HG02852 (cell line): ENCODE measurements at regions not wholly inside any gene's neighbourhood (a gene's known extent, or its start where the extent isn't known, plus 50 kb on each side); places are given as distances from the start of the nearest gene placed in this dataset.

Experiments used
- ATAC-seq: cut with Tn5 transposase; IDR thresholded peaks from one replicate; pipeline ENCODE4 v1.9.1; 2021; ENCODE audit warnings: mild to moderate bottlenecking, moderate library complexity; ENCODE audit not compliant: unreplicated experiment

DNA sequence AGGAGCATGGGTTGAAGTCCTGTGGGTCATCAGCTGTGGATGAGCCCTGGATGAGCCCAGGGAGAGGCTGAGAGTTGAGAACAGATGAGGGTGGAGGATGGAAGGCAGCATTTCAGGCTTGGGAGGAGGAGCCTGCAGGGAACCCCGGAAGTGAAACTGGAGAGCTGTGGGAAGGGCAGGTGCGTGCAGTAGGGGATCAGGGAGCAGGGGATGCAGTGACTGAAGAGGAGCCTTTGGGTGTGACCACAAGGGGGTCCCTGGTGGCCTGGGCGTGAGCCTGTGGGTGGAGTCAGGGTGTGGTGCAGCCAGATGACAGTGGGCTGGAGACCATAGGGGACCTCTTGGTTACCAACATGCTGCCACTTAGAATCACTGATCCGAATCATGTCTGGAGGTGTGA is 115.5 kb downstream of the PAPOLA start:
- no peak for ATAC-seq

- no peak for ATAC-seq
Measured at GRCh38 chr14:96622926-96623325, 120.7 kb downstream of the PAPOLA start.

DNA sequence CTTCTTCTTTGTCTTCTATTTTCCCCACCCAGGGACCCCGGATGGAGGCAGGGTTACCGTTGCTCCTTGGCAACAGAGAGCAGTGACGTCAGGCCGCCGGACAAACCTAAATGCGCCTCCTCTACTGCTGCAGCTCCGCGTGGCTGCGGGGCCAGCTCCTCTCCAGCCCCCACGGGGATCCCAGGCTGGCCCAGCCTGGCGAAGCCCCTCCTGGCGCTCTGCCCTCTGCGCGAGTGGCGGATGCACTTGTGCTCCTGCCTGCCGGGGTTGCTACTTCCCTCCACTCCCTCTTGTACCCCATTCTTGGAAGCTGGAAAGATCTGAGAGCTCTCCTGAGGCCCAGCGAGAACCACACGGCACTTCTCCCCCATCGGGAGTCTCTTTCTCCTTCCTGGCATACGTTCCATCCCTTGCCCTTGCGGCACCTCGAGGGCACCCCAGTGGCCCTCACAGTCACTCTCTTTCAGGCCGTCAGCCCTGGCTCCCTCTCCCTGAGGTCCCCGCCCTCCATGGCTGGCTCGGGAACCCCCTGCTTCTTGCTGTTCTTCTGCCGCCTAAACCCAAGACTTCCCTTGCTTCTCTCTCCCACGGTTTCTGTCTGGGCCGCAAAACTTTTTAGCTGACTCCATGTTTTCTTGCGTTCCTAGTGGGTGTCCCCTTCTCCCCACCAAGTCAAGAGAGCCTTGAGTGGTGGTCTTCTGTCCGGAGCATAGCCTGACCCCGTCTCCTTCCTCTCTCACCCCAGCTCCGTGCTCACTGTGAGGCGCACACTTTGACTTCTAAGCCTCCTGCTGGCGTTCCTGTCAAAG is 121.7 kb downstream of the PAPOLA start:
- no peak for ATAC-seq

GRCh38 chr14:96624661-96625425 is 122.7 kb downstream of the PAPOLA start:
- no peak for ATAC-seq

GRCh38 chr14:96625426-96625985 is 123.3 kb downstream of the PAPOLA start:
- ATAC-seq = no peak

- no peak for ATAC-seq
Measured at GRCh38 chr14:96626121-96626768, 124.1 kb downstream of the PAPOLA start.

DNA sequence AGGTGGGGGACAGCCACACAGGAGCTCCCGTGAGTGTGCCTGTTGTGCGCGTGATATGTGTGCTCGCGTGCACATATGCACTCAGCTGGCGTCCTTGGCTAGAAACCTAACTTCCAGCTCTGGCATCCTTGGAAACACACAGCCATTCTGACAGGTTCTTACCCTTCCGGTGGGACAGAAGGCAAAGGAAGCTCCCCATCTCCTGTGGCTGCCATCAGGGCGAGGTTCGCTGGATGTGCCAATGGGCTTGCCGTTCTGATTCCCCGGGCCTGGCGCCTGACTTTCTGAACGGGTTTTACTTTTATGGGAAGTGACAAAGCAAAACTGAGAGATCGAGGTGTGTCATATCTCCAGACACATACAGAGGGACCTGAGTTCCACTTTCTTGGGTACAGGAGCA is 124.7 kb downstream of the PAPOLA start:
- no peak for ATAC-seq

GRCh38 chr14:96627386-96627785 is 125.2 kb downstream of the PAPOLA start:
- no peak for ATAC-seq

DNA sequence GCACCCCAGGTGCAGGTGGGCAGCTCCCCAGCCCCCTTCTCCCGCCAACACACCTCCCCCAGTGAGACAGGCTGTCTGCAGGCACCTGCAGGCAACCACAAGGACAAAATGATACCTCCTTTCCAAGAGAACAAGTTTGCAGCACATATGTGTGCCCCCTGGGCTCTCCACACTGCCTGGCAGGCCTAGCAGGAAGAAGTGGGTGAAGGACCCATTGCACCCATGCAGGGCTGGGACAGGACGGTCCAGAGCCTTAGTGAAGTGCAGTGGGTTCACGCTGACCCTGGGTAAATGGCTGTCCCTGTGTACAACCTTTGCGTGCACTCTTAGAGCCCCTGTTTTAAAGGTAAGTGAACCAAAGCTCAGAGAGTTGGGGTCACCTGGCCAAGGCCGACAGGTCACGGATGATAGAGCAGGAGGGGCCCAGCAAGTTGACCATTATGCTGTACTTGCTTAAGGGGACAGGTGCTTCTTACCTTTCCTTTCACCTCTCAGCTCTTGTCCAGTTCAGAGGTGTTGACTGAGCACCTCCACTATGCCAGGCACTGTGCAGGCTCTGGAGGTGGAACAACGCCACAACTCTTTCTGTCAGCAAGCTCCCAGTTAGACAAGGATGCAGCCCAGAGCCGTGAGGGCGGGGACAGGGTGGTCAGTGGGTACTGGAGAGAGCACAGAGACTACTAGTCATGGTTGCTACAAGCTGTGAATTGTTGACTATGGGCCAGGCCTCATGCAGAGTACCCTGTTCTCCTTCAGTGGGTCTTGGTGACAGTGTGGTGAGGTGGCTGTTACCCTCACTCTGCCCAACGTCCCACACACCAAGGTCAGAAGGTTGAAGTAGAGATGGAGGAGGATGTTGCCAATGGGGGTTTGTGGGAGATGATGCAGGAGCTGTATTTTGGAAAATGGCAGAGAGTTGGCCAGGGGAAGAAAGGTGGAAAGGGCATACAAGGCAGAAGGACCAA is 125.9 kb downstream of the PAPOLA start:
- ATAC-seq = no peak

DNA sequence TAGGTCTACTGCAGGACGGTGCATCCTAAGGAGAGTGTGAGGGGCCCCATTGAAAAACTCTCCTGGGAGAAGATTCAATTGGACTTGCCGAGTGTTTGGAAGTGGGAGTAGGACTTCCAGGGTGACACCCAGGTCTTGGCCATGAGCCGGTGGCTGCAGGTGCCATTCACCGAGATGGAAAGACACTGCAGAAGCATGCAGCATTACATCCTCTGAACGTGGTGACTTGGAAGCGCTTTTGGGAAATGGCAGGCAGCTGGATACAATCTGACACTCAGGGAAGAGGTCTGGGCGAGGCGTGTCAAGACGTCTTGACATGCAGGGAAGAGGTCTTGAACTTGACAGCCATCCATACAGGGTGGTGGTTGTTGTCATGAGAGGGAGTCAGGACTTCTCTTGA is 126.9 kb downstream of the PAPOLA start:
- no peak for ATAC-seq

DNA sequence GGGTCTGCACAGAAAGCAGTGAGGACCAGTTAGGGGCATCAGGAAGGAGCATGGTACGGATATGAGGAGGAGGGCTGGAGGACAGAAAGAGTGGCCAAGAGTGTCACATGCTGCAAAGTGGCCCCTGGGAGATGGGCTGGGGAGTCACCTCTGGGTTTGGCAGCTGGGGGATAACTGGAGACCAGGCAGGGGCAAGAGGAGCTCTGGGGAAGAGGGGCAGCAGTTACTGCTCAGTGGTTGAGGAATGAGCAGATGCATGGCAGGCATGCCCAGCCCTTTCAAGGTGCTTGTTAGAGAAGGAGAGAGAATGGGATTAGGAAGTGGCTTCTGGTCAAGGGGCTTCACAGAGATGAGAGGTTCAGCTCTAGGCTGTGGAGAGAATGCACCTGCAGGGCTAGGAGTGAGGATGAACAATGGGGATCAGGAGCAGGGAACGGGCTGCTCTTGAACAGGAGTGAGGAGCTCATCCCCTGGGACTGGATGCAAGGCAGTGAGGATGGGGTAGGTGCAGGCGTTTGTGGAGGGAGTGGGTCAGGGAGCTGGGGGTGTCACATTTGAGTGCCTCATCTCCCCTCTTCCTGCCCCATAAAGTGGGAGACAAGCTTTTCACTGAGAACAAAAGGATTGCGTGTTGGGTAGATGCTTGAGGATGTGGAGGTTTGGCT is 127.5 kb downstream of the PAPOLA start:
- no peak for ATAC-seq

- ATAC-seq = no peak
Measured at GRCh38 chr14:96630281-96630680, 128.1 kb downstream of the PAPOLA start.

DNA sequence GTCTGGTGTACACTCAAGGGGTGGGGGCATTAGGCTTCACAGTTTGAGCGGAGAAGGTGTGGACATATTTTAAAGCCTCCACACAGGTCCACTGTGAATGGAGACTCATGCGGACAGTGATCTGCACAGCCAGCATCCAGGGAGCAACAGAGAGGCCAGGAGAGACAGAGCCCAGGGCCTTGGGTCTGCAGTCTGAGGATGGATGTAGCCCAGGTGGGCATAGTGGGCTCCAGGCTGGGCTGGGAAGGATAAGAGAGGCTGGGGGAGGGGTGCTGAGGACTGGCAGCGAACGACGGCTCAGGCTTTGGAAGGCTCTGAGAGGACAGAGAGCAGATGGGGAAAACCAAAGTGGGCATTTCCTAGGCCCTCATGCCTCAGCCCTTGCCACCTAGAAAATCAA is 128.8 kb downstream of the PAPOLA start:
- no peak for ATAC-seq

DNA sequence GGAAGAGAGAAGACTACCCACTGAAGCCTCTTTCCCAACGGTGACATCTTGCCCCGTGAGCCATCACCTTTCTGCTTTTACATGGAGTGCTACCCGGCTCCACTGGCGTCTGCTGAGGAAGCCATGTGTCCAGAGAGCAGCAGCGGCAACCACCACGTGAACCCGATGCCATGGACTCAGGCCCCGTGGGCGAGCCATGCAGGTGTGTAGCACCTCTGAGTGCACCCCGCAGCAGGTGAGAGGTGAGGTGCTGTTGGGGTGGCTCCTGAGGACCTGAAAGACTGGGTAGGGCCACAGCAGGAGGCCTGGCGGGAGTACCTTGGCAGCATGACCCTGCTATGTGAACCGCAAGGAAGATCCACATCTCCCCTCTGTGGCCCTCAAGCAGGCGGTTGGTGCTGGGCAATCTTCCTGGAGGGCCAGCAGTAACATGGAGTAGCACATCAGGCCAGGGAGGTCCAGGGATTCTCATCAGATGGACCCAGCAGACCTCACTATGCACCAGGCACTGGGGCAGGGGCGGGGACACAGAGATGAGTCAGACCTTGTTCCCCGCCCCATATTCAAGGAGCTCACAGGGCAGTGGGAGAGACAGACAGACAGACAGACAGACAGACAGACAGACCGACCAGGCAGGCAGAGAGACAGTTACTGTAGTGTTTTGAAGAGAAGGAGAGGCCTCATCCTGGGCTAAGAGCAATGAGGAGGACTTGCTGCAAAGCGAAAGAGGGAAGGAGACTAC is 129.6 kb downstream of the PAPOLA start:
- ATAC-seq = no peak

DNA sequence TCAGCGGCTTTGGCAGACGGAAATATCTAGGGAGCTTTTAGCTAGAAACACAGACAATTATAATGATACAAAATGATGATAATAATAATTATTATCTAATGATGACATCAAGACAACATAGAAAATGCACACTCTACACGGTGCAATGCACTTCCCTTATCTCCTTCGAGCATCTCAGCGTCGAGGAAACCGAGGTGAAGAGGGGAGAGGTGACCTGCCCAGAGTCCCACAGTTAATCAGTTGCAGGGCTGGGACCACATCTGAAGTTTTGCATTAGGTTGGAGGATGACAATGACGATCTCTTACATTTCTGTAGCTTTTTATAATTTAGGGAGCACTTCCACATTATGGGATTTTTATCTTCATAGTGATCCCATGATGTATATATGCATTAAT is 130.2 kb downstream of the PAPOLA start:
- no peak for ATAC-seq

DNA sequence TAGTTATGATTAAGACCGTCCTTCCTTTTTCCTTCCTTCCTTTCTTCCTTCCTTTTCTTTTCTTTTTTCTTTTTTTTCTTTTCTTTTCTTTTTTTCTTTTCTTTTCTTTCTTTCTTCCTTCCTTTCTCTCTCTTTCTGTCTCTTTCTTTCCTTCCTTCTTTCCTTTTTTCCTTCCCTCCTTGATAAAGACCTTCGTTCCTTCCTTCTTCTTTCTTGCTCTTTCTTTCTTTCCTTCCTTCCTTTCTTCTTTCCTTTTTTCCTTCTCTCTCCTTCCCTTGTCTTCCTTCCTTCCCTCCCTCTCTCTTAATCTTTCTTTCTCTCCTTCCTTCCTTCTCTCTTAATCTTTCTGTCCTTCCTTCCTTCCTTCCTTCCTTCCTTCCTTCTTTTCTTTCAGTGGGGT is 130.9 kb downstream of the PAPOLA start:
- no peak for ATAC-seq

DNA sequence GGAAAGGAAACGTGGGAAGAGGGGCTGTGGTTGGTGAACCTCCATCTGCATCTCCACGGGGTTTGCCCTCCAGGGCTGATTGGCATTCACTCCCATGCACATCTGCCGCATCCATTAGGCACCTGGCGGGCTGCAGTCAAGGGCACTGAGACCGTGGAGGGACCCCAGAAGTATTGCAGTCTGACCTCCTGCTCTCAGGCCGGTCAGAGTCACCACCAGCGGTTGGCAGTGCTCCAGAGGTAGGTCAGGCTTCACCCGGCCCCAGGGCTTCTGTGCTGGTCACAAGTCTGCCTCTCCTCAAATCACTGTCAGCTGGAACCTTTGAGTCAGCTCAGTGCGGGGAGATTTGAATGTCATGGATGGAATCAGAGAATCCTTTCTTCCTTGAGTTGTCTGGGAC is 132.3 kb downstream of the PAPOLA start:
- ATAC-seq = no peak

DNA sequence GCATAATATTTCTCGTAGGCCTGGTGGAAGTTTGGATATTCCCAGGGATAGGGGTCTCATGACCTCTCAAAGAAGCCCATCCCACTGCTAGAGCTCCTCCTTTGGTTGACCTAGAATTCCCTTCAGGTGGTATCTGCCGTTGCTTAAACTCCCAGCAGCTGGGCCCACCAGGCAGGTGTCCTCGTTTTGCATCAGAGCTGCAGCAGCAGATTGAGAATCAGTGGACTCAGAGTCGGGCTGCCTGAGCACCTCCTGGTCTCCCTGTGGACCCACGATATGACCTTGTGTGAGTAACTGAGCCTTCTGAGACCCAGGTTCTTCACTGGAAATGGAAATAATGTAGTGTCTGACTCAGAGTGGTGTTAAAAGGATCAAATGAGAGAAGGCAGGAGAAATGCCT is 132.7 kb downstream of the PAPOLA start:
- ATAC-seq = no peak

DNA sequence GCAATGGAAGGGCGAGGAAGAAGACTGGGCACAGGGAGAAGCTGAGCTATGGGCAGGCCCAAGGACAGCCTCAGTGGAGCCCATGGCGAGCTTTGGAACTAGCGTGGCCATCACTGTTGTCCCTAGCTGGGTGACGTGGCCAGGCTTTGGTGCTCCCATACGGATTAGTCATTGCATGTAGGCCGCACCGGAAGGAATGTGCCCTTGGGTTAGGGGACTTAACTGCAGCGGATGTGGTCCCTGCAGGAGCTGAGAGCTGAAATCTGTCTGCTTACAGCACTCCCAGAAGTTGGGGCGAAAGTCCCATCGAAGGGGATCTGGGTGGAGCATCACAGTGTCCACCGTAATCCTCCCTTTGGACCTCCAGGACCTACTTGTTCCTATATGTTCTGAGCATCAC is 133.7 kb downstream of the PAPOLA start:
- ATAC-seq = no peak
